GM12878 (cell line): ENCODE measurements at regions not wholly inside any gene's neighbourhood (a gene's known extent, or its start where the extent isn't known, plus 50 kb on each side); places are given as distances from the start of the nearest gene placed in this dataset.

Experiments used
- ATAC-seq: fragments of 200-7000 bp; cut with Tn5 transposase; 3 replicates; pipeline ENCODE4 v1.9.1; 2020; ENCODE audit warnings: mild to moderate bottlenecking, moderate library complexity
- BruUV-seq: library from RNA; stranded (reverse); fragments of 400-500 nt; replicated peaks from 2 replicates; lab custom pipeline; 2021; lab: Mats Ljungman, UMichigan
- CTCF ChIA-PET: fragments of 300-600 bp; sonication (Branson Sonifier 250); formaldehyde crosslinking; extraction: SDS; loops from one replicate; lab custom pipeline; 2021; ENCODE audit warnings: inconsistent platforms; lab: Yijun Ruan, JAX
- POLR2A ChIA-PET: fragments of 350-600 bp; formaldehyde crosslinking; extraction: SDS; loops from one replicate; lab custom pipeline; 2021; ENCODE audit warnings: inconsistent platforms; lab: Charles Lee
- RAD21 ChIA-PET: fragments of 300-600 bp; sonication (Branson Sonifier 250); formaldehyde crosslinking; loops from one replicate; lab custom pipeline; 2023; ENCODE audit warnings: antibody characterized with exemption; ENCODE audit not compliant: unreplicated experiment; lab: Charles Lee
- SMC1A ChIA-PET: fragments of 300-600 bp; sonication (Branson Sonifier 250); formaldehyde crosslinking; loops from one replicate; lab custom pipeline; 2023; ENCODE audit not compliant: unreplicated experiment, uncharacterized antibody; lab: Charles Lee
- DNase-seq: peaks from one replicate; pipeline ENCODE4 v3.0.0-alpha.2; 2011; ENCODE audit warnings: low read depth, low spot score
- FAIRE-seq: peaks from 3 replicates; lab custom pipeline; 2011; peaks lifted over from hg19 to GRCh38; lab: Jason Lieb, UNC
- H2AFZ ChIP-seq: 2 replicates; pipeline ENCODE4 v1.6.0; 2011; ENCODE audit warnings: low read depth, low read length, control low read depth; ENCODE audit not compliant: control insufficient read depth
- H3K27ac ChIP-seq: 2 replicates; pipeline ENCODE4 v1.5.1; 2011; ENCODE audit warnings: control low read depth; ENCODE audit not compliant: control insufficient read depth, insufficient read depth
- H3K27me3 ChIP-seq, 2 experiments: replicated peaks in 1 of 2; 2 replicates each; pipeline versions ENCODE4 v1.6.0 to v1.6.1; 2011; ENCODE audit warnings: low read length in 1 of 2; ENCODE audit not compliant: control insufficient read depth in 2 of 2, insufficient read depth in 2 of 2
- H3K36me3 ChIP-seq, 2 experiments: 2 replicates each; pipeline ENCODE4 v1.5.1; 2011; ENCODE audit warnings: low read length in 1 of 2; ENCODE audit not compliant: control insufficient read depth in 2 of 2, insufficient read depth in 2 of 2
- H3K4me1 ChIP-seq: 2 replicates; pipeline ENCODE4 v1.6.1; 2011; ENCODE audit warnings: mild to moderate bottlenecking, low read length, moderate library complexity, mixed read lengths; ENCODE audit not compliant: control insufficient read depth, insufficient read depth
- H3K4me2 ChIP-seq: 2 replicates; pipeline ENCODE4 v1.6.0; 2011; ENCODE audit warnings: control low read depth; ENCODE audit not compliant: control insufficient read depth, insufficient read depth
- H3K4me3 ChIP-seq: fragments of 200-600 bp; sonication (generic); 2 replicates; pipeline ENCODE4 v1.5.1; 2016
- H3K79me2 ChIP-seq: 2 replicates; pipeline ENCODE4 v1.6.0; 2011; ENCODE audit warnings: low read length; ENCODE audit not compliant: control insufficient read depth, insufficient read depth
- H3K9ac ChIP-seq: 2 replicates; pipeline ENCODE4 v1.8.0; 2011; ENCODE audit warnings: low read length, control low read depth, mixed read lengths; ENCODE audit not compliant: control insufficient read depth, insufficient read depth
- H3K9me3 ChIP-seq: replicated peaks from 3 replicates; pipeline ENCODE4 v1.5.1; 2011; ENCODE audit warnings: mild to moderate bottlenecking, low read length; ENCODE audit not compliant: control insufficient read depth, insufficient read depth
- H4K20me1 ChIP-seq: 2 replicates; pipeline ENCODE4 v1.6.0; 2011; ENCODE audit not compliant: control insufficient read depth, insufficient read depth
- BRCA1 ChIP-seq: IDR thresholded peaks from 2 replicates; pipeline ENCODE4 v1.6.1; 2011; ENCODE audit warnings: low read depth, low read length, improper control_type of control experiment
- E4F1 ChIP-seq: fragments of 450-650 bp; IDR thresholded peaks from 2 replicates; pipeline ENCODE4 v1.6.1; 2018; ENCODE audit warnings: borderline replicate concordance, mild to moderate bottlenecking; ENCODE audit not compliant: partially characterized antibody
- LARP7 ChIP-seq: fragments of 450-650 bp; IDR thresholded peaks from 2 replicates; pipeline ENCODE4 v1.6.1; 2017; ENCODE audit warnings: mild to moderate bottlenecking
- MXI1 ChIP-seq: fragments of 150-350 bp; IDR thresholded peaks from 2 replicates; pipeline ENCODE4 v1.6.1; 2011; ENCODE audit warnings: low read depth, mild to moderate bottlenecking, inconsistent platforms, low read length, improper control_type of control experiment
- NFYA ChIP-seq: IDR thresholded peaks from 2 replicates; pipeline ENCODE4 v1.6.1; 2011; ENCODE audit warnings: low read depth, mild to moderate bottlenecking, low read length, improper control_type of control experiment, borderline replicate concordance
- RFX5 ChIP-seq: IDR thresholded peaks from 2 replicates; pipeline ENCODE4 v1.6.1; 2011; ENCODE audit warnings: low read depth, low read length, improper control_type of control experiment
- SMAD5 ChIP-seq: IDR thresholded peaks from 2 replicates; pipeline ENCODE4 v1.6.1; 2016; ENCODE audit warnings: antibody characterized with exemption, low read depth
- STAT1 ChIP-seq: fragments of 450-650 bp; conservative IDR thresholded peaks from 2 replicates; pipeline ENCODE4 v1.6.1; 2014; ENCODE audit warnings: antibody characterized with exemption, mild to moderate bottlenecking
- ZNF384 ChIP-seq: IDR thresholded peaks from 2 replicates; pipeline ENCODE4 v1.6.1; 2012; ENCODE audit warnings: low read depth, mild to moderate bottlenecking, low read length, improper control_type of control experiment, borderline replicate concordance
- ZSCAN29 ChIP-seq: fragments of 450-650 bp; IDR thresholded peaks from 2 replicates; pipeline ENCODE4 v1.6.1; 2017; ENCODE audit warnings: mild to moderate bottlenecking, moderate library complexity
- WGBS: methylation state at CpG from one replicate; pipeline ENCODE4 v1.1.6; 2016; ENCODE audit warnings: low lambda C conversion rate; ENCODE audit not compliant: insufficient replicate concordance, insufficient coverage; ENCODE audit errors: missing lambda C conversion rate; 5-methylcytosine and 5-hydroxymethylcytosine counted together
- in situ Hi-C: fragments of 300-500 bp; cut with MboI; formaldehyde crosslinking; loops from 9 replicates; pipeline ENCODE4 v1.14.3; 2018; ENCODE audit warnings: mixed read lengths
- intact Hi-C: fragments of 100-400 bp; cut with micrococcal nuclease; formaldehyde crosslinking; loops from one replicate; pipeline ENCODE4 v1.14.2; 2022; ENCODE audit not compliant: unreplicated experiment
- TF ChIP-seq, protein P1 (sequence below): fragments of 450-650 bp; IDR thresholded peaks from 2 replicates; pipeline ENCODE4 v1.6.1; 2014; ENCODE audit warnings: mild to moderate bottlenecking

GRCh38 chr6:113315165-113315564, 542.0 kb upstream of the MARCKS start:
- no peaks in the 10 kb centered on the region for H3K27me3 ChIP-seq
- ChIA-PET SMC1A (interaction anchor here (0.7 to 1.2 kb wide), 5 partner anchors 9 to 153 kb away, joined by 3 to 4 read pairs (median 3); no protein-coding TSS in a partner anchor), POLR2A (no interaction called here), RAD21 (interaction anchor here (1.3 kb wide), 1 partner anchor 8 kb away, joined by 8 read pairs; no protein-coding TSS in a partner anchor), CTCF (interaction anchor here (1.6 to 4.3 kb wide), 2 partner anchors 8 to 564 kb away, joined by 5 to 22 read pairs; no protein-coding TSS in a partner anchor)
- in situ Hi-C loops = no loop called here
- no peak overlapping the region for H3K9ac ChIP-seq
- BruUV-seq = no TSS peak
- H3K4me1 ChIP-seq = no peaks in the 10 kb centered on the region
- H3K27ac ChIP-seq = no peak overlapping the region
- H4K20me1 ChIP-seq = no peaks in the 10 kb centered on the region
- intact Hi-C loops = no loop called here
- no peak overlapping the region for H3K4me3 ChIP-seq
- FAIRE-seq = no peak
- H3K4me2 ChIP-seq = no peak overlapping the region
- H3K36me3 ChIP-seq = no peaks in the 10 kb centered on the region
- DNase-seq = no peak
- TF ChIP-seq LARP7 (no peak), SMAD5 (no peak), E4F1 (no peak), STAT1 (no peak), RFX5 (no peak), BRCA1 (no peak), MXI1 (no peak), NFYA (no peak), ZSCAN29 (no peak), ZNF384 (no peak)
- TF ChIP-seq, protein P1, sequence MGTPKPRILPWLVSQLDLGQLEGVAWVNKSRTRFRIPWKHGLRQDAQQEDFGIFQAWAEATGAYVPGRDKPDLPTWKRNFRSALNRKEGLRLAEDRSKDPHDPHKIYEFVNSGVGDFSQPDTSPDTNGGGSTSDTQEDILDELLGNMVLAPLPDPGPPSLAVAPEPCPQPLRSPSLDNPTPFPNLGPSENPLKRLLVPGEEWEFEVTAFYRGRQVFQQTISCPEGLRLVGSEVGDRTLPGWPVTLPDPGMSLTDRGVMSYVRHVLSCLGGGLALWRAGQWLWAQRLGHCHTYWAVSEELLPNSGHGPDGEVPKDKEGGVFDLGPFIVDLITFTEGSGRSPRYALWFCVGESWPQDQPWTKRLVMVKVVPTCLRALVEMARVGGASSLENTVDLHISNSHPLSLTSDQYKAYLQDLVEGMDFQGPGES = no peak
- ATAC-seq = no peak
- no peak overlapping the region for H2AFZ ChIP-seq
- H3K79me2 ChIP-seq = no peaks in the 10 kb centered on the region
- 100% methylated on average over 1 of the region's 1 CpG for WGBS
- no peaks in the 10 kb centered on the region for H3K9me3 ChIP-seq
